ENCODE measurements at regions not wholly inside any gene's neighbourhood (a gene's known extent, or its start where the extent isn't known, plus 50 kb on each side); places are given as distances from the start of the nearest gene placed in this dataset.

DNA sequence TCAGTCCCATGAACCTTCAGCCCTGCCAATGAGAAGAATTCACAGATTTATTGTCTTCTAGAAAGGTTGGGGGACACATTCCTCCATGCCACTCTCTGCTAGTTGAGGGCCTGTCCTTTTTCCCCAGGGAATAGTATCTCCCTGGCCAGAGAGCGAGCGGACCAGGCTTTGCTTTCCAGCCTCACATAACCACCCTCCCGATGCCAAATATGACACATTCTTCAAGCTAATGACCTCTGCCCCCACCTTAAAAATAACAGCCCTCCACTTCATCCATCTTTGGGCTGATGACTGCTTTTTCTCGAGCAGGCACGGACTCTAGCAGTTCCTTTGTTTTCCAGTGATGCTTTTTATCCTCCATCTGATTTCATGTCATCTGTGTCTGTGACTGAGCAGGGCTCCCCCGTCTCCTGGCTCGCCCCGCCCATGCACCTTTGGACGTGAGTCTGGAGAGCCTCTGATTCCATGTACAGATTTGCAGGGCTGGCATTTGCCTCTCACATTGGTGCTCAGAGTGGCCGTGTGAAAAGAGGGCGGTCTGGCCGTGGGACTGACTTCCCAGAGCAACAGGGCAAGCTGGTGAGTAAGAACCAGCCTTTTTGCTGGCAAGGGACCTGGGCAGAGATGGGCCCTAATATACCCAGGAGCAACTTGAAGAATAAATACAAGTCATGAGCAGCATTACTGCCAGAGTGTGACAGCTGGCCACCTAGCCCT is 279.8 kb downstream of the BCOR start:
- peaks cover 15% of the 10 kb centered on the region for H3K4me1 ChIP-seq (ENCODE audit: control insufficient read depth, insufficient read depth, low read length)
- peaks cover 0 to 35% of the 10 kb centered on the region in 2 donors for H3K27me3 ChIP-seq (ENCODE audit: control insufficient read depth in 1 of 2, insufficient read depth in 2 of 2, low read length in 2 of 2)
- H3K9me3 ChIP-seq (ENCODE audit: control insufficient read depth in 2 of 2, low read length in 2 of 2) = peaks cover 0 to under 1% of the 10 kb centered on the region in 2 donors
- no peak overlapping the region for H3K9ac ChIP-seq (ENCODE audit: low read length in 2 of 2)
- H3K4me3 ChIP-seq (ENCODE audit: low read length in 2 of 2) = no peak overlapping the region
- no peaks in the 10 kb centered on the region for H3K36me3 ChIP-seq (ENCODE audit: control insufficient read depth in 2 of 2, insufficient read depth in 2 of 2, low read length in 2 of 2)
- no peak overlapping the region for H3K27ac ChIP-seq (ENCODE audit: low read length)

DNA sequence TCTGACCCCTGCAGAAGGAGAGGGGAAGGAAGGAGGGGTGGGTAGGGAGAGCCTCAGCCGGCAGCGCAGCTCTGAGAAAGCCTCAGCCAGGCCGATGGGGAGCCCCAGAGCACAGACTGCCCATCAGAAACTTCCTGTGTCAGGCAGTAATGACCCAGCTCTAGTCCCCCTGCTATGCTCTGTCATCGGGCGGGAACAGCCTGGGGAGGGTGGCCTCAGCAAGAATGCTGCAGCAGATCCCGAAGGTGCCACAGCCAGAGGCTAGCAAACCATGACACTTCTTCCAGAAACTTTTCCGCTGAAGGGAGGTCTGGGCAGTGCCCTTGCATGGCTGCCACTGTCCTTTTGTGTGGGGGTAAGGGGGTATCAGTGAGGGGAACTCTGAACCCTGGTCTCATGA is 279.0 kb downstream of the BCOR start:
- peaks cover 11% of the 10 kb centered on the region for H3K4me1 ChIP-seq (ENCODE audit: control insufficient read depth, insufficient read depth, low read length)
- H3K9me3 ChIP-seq (ENCODE audit: control insufficient read depth in 2 of 2, low read length in 2 of 2) = peaks cover 0 to 8% of the 10 kb centered on the region in 2 donors
- peaks cover 0 to 32% of the 10 kb centered on the region in 2 donors for H3K27me3 ChIP-seq (ENCODE audit: control insufficient read depth in 1 of 2, insufficient read depth in 2 of 2, low read length in 2 of 2)
- no peaks in the 10 kb centered on the region for H3K36me3 ChIP-seq (ENCODE audit: control insufficient read depth in 2 of 2, insufficient read depth in 2 of 2, low read length in 2 of 2)
- H3K9ac ChIP-seq (ENCODE audit: low read length in 2 of 2) = no peak overlapping the region
- no peak overlapping the region for H3K4me3 ChIP-seq (ENCODE audit: low read length in 2 of 2)
- no peak overlapping the region for H3K27ac ChIP-seq (ENCODE audit: low read length)

DNA sequence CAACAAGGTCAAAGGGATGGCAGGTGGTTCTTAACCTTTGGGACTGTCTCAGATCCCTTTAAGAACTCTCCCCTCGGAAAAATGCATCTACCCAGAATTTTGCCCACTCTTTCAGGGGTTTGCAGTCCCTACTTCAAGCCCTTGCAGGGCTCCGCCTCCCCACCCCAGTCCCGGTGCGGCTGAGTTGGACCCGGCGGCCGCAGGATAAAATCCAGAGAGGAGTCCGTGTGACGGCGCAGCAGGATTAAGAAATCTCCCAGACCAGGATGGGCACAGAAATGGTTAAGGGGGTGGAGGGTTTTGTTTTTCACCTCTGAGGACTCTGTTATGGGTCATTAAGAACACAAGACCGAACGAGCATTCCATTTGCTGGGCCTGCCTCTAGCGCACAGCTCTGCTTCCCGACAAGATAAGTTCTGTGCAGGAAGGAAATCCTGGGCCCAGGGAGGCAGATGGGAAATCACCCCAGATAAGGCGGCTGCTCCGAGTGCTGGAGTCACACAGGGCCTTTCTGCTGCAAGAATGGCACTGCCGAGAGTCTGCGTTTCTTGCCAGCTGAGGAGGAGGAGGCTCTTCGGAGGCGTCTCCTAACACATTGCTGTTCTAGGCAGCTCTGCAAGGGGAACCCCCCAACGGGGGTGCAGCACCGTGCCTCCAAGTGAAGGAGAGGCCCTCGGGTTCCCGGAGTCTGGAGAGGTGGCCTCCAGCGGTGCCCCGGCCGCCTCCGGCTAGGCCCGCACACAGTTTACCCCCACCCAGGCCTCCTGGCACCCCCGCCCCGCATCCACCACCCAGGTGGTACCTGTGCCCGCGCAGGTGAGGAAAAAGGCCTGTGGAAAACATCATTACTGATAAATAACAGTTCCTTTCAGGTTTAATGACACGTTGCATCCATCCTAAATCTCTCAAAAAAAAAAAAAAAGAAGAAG is 277.6 kb downstream of the BCOR start:
- H3K9ac ChIP-seq (ENCODE audit: low read length in 2 of 2) = no peak overlapping the region
- H3K36me3 ChIP-seq (ENCODE audit: control insufficient read depth in 2 of 2, insufficient read depth in 2 of 2, low read length in 2 of 2) = no peaks in the 10 kb centered on the region
- peak overlapping the region in 1 of 2 donors; percentile 47 for H3K4me3 ChIP-seq (ENCODE audit: low read length in 2 of 2)
- peaks cover 0 to 8% of the 10 kb centered on the region in 2 donors for H3K9me3 ChIP-seq (ENCODE audit: control insufficient read depth in 2 of 2, low read length in 2 of 2)
- peaks cover 4% of the 10 kb centered on the region for H3K4me1 ChIP-seq (ENCODE audit: control insufficient read depth, insufficient read depth, low read length)
- no peak overlapping the region for H3K27ac ChIP-seq (ENCODE audit: low read length)
- H3K27me3 ChIP-seq (ENCODE audit: control insufficient read depth in 1 of 2, insufficient read depth in 2 of 2, low read length in 2 of 2) = peaks cover 0 to 36% of the 10 kb centered on the region in 2 donors

DNA sequence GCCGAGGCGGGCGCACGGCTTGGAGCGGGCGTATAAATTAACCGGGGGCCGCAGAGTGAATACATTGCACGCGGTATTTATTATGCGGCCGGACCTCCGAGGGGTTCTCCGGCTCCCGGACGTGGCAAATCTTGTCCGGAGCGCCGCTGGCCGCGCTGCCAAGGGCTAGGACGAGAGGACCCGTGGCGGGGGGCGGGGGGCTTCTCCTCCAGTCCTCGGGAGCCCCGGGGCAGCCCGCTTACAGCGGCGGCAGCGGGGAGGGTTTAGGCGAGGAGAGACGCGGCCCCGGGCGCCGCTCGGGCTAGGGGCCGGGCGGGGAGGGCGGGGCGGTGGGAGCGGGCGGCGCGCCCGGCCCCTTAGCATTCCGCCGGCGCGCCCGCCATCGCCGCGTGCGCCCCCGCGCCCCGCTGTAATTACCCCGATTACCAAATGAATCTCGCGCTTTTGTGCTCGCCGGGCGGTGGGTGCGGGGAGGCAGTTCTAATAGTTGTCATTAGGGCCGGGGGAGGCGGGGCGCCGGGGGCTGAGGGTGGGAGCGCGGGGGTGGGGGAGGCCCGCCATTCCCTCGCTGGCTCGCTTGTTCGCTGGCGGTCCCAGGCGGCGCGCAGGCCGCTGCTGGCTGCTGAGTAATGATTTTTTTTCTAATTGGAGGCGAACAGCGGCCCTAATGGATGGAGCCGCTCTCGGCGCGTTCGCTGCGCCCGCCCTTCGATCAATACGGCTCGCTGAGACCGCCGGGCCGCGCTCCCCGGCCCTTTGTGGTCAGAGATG is 276.6 kb downstream of the BCOR start:
- H3K36me3 ChIP-seq (ENCODE audit: control insufficient read depth in 2 of 2, insufficient read depth in 2 of 2, low read length in 2 of 2) = no peaks in the 10 kb centered on the region
- peaks cover 0 to 32% of the 10 kb centered on the region in 2 donors for H3K27me3 ChIP-seq (ENCODE audit: control insufficient read depth in 1 of 2, insufficient read depth in 2 of 2, low read length in 2 of 2)
- H3K9ac ChIP-seq (ENCODE audit: low read length in 2 of 2) = no peak overlapping the region
- H3K9me3 ChIP-seq (ENCODE audit: control insufficient read depth in 2 of 2, low read length in 2 of 2) = peaks cover 0 to 8% of the 10 kb centered on the region in 2 donors
- H3K4me3 ChIP-seq (ENCODE audit: low read length in 2 of 2) = peak overlapping the region in 1 of 2 donors; percentile 58
- H3K27ac ChIP-seq (ENCODE audit: low read length) = no peak overlapping the region
- peaks cover 4% of the 10 kb centered on the region for H3K4me1 ChIP-seq (ENCODE audit: control insufficient read depth, insufficient read depth, low read length)

DNA sequence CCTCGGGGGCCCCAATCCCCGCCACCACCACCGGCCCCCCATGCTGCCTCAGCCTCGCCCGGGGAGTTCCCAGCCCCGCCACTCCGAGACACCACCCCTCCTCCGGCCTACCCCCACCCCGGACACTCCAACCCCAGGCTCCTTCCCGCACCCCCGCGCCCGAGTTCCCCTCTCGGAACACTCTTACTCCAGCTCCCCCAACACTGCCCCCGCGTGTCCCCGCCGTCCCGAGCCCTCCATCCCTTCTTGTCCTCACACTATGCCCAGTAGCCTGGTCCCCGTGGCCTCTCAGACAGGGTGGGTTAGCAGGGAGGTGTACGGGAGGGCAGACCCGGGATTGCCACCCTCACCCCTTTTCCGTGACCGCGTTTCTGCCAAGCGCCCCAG is 276.1 kb downstream of the BCOR start:
- Histone ChIP-seq H3K9me3 (ENCODE audit: control insufficient read depth in 2 of 2, low read length in 2 of 2) (peaks cover 0 to 8% of the 10 kb centered on the region in 2 donors), H3K27ac (ENCODE audit: low read length) (no peak overlapping the region), H3K4me3 (ENCODE audit: low read length in 2 of 2) (peak overlapping the region in 1 of 2 donors; percentile 58), H3K9ac (ENCODE audit: low read length in 2 of 2) (no peak overlapping the region), H3K4me1 (ENCODE audit: control insufficient read depth, insufficient read depth, low read length) (peaks cover 4% of the 10 kb centered on the region), H3K36me3 (ENCODE audit: control insufficient read depth in 2 of 2, insufficient read depth in 2 of 2, low read length in 2 of 2) (no peaks in the 10 kb centered on the region), H3K27me3 (ENCODE audit: control insufficient read depth in 1 of 2, insufficient read depth in 2 of 2, low read length in 2 of 2) (peaks cover 0 to 27% of the 10 kb centered on the region in 2 donors)

DNA sequence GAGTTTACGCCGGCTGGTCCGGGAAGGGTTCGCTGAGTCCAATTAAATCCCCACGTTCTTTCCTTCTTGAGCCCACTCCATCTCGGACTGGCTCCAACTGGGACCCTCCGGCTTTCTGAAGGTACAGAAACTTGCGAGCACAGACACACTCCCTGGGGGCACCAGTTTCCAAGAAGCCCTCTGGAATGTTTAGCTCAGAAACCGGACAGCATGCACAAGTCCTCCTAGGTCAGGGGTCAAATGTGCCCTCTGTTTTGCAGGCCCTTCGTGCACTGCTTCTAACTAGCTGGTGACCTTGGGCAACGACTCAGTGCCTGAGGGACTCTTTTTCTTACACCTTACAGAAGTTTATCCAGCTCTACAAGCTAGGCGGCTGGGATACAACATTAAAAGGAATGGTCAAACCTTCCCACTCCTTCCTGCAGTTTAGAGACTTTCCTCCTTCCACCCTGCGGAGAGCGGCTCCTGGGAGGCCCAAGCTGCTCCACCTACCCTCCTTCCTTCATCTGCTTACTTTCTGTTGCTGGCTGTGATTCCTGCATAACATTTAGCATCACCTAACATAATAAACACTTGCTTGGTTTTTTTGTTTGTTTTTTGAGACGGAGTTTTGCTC is 275.5 kb downstream of the BCOR start:
- Histone ChIP-seq H3K36me3 (ENCODE audit: control insufficient read depth in 2 of 2, insufficient read depth in 2 of 2, low read length in 2 of 2) (no peaks in the 10 kb centered on the region), H3K9me3 (ENCODE audit: control insufficient read depth in 2 of 2, low read length in 2 of 2) (peaks cover 0 to 8% of the 10 kb centered on the region in 2 donors), H3K9ac (ENCODE audit: low read length in 2 of 2) (no peak overlapping the region), H3K27ac (ENCODE audit: low read length) (no peak overlapping the region), H3K27me3 (ENCODE audit: control insufficient read depth in 1 of 2, insufficient read depth in 2 of 2, low read length in 2 of 2) (peaks cover 0 to 29% of the 10 kb centered on the region in 2 donors), H3K4me1 (ENCODE audit: control insufficient read depth, insufficient read depth, low read length) (peaks cover 4% of the 10 kb centered on the region), H3K4me3 (ENCODE audit: low read length in 2 of 2) (no peak overlapping the region)

DNA sequence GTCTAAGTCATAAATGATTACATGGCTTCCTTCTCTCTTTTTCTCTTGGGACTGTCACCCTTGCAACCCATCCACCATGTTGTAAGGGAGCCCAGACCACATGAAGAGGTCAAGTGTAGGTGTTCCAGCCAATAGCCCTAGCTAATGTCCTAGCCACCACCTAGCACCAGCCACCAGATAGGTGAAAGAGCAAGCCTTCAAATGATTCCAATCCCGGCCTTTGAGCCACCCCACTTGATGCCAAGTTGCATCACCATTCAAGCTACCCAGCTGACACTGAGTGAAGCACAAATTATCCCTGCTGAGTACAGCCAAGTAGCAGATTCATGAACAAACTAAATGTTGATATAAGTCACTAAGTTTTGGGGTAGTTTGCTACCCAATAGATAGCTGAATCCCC is 274.3 kb downstream of the BCOR start:
- Histone ChIP-seq H3K27ac (ENCODE audit: low read length) (no peak overlapping the region), H3K36me3 (ENCODE audit: control insufficient read depth in 2 of 2, insufficient read depth in 2 of 2, low read length in 2 of 2) (no peaks in the 10 kb centered on the region), H3K9ac (ENCODE audit: low read length in 2 of 2) (no peak overlapping the region), H3K4me3 (ENCODE audit: low read length in 2 of 2) (no peak overlapping the region), H3K4me1 (ENCODE audit: control insufficient read depth, insufficient read depth, low read length) (peaks cover 4% of the 10 kb centered on the region), H3K27me3 (ENCODE audit: control insufficient read depth in 1 of 2, insufficient read depth in 2 of 2, low read length in 2 of 2) (peaks cover 0 to 24% of the 10 kb centered on the region in 2 donors), H3K9me3 (ENCODE audit: control insufficient read depth in 2 of 2, low read length in 2 of 2) (peaks cover 0 to 8% of the 10 kb centered on the region in 2 donors)

DNA sequence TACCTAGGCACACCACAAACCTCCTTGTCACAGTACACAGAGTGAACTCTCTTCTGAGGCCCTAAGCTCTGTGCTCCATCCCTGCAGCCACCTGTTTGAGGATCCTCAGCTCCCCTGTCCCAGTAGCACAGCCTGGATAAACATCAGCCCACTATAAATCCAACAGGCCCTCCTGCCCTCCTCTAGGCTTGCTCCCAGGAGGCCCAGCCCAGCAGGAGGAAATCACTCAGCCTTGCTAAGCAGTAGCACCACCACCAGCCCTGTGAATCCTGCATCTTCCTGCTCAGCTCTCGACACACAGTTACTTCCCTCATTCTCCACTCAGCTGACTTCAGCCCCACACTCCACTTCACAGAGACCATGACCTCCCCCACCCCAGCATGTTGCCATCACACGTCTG is 273.9 kb downstream of the BCOR start:
- H3K4me3 ChIP-seq (ENCODE audit: low read length in 2 of 2) = no peak overlapping the region
- H3K27ac ChIP-seq (ENCODE audit: low read length) = no peak overlapping the region
- no peaks in the 10 kb centered on the region for H3K36me3 ChIP-seq (ENCODE audit: control insufficient read depth in 2 of 2, insufficient read depth in 2 of 2, low read length in 2 of 2)
- no peak overlapping the region for H3K9ac ChIP-seq (ENCODE audit: low read length in 2 of 2)
- H3K27me3 ChIP-seq (ENCODE audit: control insufficient read depth in 1 of 2, insufficient read depth in 2 of 2, low read length in 2 of 2) = peaks cover 0 to 23% of the 10 kb centered on the region in 2 donors
- H3K9me3 ChIP-seq (ENCODE audit: control insufficient read depth in 2 of 2, low read length in 2 of 2) = peaks cover 0 to 8% of the 10 kb centered on the region in 2 donors
- peaks cover 4% of the 10 kb centered on the region for H3K4me1 ChIP-seq (ENCODE audit: control insufficient read depth, insufficient read depth, low read length)

DNA sequence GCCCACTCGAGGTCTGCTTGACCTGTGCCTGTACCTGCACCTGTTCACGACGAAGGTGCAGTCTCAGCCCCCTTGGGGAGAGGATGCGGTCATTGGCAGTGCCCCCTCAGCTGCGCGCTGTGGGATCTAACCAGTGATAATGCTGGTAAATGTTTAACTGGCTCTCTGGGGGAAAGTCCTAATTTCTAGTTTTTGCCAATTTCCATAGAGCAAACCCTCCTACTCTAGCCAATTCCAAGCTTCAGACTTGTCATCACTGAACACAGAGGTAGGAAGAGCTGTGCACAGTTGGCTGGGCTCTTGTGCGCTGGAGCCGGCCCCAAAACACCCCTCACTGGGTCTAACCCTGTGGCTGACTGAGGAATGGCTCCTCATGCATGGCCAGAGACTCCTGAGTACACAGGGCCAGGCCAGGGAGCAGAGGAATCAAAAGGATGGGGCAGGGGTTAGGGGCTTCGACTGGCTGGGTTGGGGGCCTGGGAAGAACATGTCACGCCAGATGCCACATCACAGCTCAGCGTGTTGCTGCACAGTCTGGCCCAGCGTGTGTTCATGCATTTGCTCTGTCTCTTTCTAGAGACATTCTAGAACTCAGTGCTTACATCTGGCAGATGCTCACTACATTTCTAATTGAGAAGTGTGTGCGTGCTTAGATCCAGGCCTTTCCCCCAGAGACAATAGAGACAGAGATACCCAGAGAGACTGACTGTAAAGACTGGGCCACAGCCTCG is 270.8 kb downstream of the BCOR start:
- Histone ChIP-seq H3K9me3 (ENCODE audit: control insufficient read depth in 2 of 2, low read length in 2 of 2) (peaks cover 0 to 19% of the 10 kb centered on the region in 2 donors), H3K4me3 (ENCODE audit: low read length in 2 of 2) (no peak overlapping the region), H3K4me1 (ENCODE audit: control insufficient read depth, insufficient read depth, low read length) (peaks cover 3% of the 10 kb centered on the region), H3K9ac (ENCODE audit: low read length in 2 of 2) (no peak overlapping the region), H3K27ac (ENCODE audit: low read length) (no peak overlapping the region), H3K36me3 (ENCODE audit: control insufficient read depth in 2 of 2, insufficient read depth in 2 of 2, low read length in 2 of 2) (no peaks in the 10 kb centered on the region), H3K27me3 (ENCODE audit: control insufficient read depth in 1 of 2, insufficient read depth in 2 of 2, low read length in 2 of 2) (peaks cover 0 to 15% of the 10 kb centered on the region in 2 donors)
